ENCODE measurements at regions not wholly inside any gene's neighbourhood (a gene's known extent, or its start where the extent isn't known, plus 50 kb on each side); places are given as distances from the start of the nearest gene placed in this dataset.

DNA sequence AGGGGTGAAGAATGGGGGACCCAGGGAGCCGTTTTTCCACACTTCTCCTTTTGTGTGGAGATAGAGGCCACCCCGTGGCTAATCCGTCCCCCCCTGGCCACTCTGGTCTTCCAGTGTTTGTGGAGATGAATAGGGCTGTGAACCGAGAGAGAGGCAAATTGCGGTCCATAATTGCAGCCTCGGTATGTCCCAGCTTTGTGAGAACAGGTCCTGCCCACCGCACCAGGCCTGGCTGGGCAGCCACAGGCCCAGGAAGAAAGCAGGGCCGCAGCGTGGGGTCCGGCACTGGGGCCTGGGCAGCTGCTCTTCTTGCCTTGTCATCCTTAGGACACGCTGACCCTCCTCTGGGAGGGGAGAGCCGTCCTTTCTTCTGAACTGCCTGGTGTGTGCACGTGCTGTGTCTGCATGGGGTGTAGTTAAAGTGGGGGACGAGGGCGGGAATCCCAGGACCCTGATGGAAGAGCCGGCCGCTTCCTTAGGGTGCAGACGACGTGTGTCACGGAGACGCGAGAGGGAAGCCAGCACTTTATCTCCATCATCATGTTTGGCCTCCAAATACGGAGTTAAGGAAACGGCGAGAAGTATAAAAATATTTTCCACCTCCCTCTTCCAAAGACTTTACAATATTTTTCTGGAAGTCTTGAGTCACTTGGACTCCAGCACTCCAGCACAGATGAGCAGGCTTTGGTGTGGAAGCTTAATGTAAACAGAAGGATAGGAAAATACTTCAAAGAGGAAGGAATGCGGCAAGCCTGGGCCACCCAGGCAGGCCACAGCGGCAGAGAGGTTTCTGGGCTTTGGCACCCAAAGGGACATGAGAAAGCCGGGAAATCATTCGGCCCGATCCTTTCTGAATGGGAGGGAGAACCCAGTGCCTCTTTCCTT is 1248.4 kb downstream of the BRD1 start:
- H3K4me3 ChIP-seq (ENCODE audit: low read length), result no peak overlapping the region
- no peak for DNase-seq (ENCODE audit: low read depth)
- TF ChIP-seq, protein P1, sequence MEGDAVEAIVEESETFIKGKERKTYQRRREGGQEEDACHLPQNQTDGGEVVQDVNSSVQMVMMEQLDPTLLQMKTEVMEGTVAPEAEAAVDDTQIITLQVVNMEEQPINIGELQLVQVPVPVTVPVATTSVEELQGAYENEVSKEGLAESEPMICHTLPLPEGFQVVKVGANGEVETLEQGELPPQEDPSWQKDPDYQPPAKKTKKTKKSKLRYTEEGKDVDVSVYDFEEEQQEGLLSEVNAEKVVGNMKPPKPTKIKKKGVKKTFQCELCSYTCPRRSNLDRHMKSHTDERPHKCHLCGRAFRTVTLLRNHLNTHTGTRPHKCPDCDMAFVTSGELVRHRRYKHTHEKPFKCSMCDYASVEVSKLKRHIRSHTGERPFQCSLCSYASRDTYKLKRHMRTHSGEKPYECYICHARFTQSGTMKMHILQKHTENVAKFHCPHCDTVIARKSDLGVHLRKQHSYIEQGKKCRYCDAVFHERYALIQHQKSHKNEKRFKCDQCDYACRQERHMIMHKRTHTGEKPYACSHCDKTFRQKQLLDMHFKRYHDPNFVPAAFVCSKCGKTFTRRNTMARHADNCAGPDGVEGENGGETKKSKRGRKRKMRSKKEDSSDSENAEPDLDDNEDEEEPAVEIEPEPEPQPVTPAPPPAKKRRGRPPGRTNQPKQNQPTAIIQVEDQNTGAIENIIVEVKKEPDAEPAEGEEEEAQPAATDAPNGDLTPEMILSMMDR (IDR thresholded peaks at IDR 0.05; ENCODE audit: insufficient read depth, low read depth, low read length, missing control alignments), result no peak

DNA sequence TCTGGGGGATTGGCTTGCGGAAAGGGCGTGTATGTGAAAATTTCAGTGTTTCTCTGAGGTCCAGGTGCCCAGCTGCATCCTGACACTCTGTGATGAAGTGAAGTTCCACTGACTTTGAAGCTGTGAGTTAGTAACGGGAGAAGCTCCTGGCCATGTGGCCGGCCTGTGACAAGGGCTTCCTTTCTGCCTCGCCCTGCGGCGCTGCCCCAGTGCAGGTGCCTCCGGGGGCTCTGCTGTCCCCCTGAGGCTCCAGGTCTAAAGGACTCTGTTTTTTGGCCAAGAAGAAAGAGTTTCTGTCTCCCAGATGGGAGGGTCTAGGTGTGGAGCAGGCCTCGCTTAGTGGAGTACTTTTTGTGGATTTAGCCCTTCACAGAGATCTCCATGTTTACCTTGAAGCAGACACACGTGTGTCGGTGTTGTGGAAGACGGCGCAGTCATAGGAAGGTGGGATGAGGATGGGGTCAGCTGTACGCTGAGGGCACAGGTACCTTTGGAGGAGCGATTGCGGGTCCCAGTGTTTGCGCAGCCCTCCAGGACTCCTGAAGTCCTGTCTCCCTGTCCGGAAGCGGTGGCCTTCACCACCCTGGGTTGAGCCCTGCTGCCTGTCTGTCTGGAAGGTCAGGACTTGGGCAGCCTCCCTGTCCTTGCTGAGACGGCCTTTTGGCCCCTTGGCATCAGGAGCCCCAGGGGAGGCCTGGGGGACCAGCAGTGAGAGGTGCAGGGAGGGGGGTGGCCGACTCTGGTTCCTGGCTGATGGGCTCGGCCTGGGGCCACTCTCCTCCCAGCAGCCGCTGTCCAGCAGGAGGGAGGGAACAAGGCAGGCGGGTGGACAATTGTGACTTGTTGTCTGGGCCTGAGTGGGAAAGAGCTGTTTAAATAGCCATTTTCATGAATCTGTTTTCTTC is 1249.3 kb downstream of the BRD1 start:
- no peak for DNase-seq (ENCODE audit: low read depth)
- no peak overlapping the region for H3K4me3 ChIP-seq (ENCODE audit: low read length)
- TF ChIP-seq, protein P1 (IDR thresholded peaks at IDR 0.05; ENCODE audit: insufficient read depth, low read depth, low read length, missing control alignments), result no peak

DNA sequence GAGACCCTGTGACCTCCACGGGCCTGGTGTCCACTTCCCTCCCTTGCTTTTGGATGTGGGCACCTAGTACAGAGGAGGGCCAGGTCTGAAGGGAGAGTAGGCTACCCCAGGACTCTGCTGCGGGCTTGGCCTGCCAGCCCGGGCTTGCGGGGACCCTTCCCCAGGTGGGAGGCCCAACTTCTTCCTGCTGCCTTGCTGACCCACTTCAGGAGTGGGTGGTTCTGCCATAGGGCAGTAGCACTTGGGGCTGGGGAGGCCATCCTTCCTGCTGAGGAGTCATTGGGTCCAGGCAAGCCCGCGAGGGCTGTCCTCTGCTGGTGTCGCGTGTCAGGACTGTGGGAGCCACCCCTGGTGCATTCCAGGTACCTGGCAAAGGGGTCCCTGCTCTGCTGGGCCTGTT is 1250.0 kb downstream of the BRD1 start:
- TF ChIP-seq, protein P1 (IDR thresholded peaks at IDR 0.05; ENCODE audit: insufficient read depth, low read depth, low read length, missing control alignments), result no peak

DNA sequence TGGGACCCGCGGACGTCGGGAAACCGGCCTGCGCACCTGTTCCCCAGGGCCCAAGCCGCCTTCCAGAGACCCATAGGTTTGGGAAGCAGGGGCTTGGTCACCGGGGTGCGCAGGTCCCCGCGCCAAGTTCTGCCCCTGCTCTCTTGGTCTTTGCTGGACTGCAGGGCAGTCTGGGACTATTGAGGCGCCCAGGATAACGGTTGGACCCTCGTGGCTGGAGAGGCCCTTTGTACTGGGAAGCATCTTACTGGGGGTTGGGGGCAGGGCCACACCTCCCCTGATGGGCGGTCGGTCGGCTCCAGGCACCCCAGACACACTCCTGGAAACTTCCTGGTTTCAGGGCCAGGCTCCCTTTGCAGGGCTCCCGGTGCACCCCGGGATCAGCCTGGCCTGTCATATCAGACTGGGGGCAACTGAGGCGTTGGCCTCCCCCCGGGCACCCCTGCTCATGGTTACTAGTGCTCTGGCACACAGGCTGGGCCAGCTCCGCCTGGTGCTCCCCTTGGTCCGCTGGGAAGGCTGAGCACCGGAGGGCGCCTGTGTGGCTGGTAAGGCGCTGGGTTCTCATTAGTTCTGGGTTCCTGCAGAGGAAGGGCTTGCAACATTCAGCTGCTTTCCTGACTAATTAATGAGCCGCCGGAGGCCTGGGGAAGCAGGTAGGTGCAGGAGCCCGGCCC is 1250.5 kb downstream of the BRD1 start:
- TF ChIP-seq, protein P1 (IDR thresholded peaks at IDR 0.05; ENCODE audit: insufficient read depth, low read depth, low read length, missing control alignments), result no peak
- no peak overlapping the region for H3K4me3 ChIP-seq (ENCODE audit: low read length)
- DNase-seq (ENCODE audit: low read depth), result no peak

More for the DNA sequence above, 1250.0 kb downstream of the BRD1 start:
- H3K4me3 ChIP-seq (ENCODE audit: low read length), result no peak overlapping the region
- DNase-seq (ENCODE audit: low read depth), result no peak

DNA sequence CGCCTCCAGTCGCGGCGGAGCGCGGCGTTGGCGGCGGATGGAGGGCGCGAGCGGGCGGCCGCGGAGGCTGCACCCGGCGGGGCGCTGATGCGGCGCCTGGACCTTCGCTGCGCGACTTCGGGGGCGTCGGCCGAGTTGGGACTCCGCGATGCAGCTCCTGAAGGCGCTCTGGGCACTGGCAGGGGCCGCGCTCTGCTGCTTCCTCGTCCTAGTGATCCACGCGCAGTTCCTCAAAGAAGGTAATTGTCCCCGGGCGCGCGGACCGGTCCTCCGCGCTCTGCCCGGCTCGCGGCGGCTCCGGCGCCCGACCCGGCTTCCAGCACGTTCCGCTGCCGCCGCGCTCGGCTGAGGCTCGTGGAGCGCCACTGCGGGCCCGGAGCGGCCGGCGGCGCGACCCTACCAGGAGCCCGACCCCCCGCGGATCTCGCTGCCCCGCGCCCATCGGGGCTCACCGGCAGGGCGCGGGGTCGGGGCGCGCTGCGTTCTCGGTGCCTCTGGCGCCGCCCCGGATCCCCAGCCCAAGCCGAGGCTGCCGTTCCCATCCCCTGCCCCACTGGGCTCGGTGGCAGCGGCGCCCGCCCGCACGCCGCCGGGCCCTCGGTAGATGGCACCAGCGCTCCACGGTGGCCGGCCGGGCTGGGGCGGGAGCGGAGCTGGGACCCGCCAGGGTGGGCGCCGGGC is 1251.2 kb downstream of the BRD1 start:
- no peak for DNase-seq (ENCODE audit: low read depth)
- TF ChIP-seq, protein P1 (IDR thresholded peaks at IDR 0.05; ENCODE audit: insufficient read depth, low read depth, low read length, missing control alignments), result no peak
- H3K4me3 ChIP-seq (ENCODE audit: low read length), result no peak overlapping the region

Data from epithelial cell of esophagus (primary cell).